Upper lobe of left lung (tissue), 4 donors: ENCODE measurements at regions not wholly inside any gene's neighbourhood (a gene's known extent, or its start where the extent isn't known, plus 50 kb on each side); places are given as distances from the start of the nearest gene placed in this dataset.

ENCODE experiments used
- CTCF ChIP-seq, 6 experiments: fragments of 450-650 bp in 4 of 6; fragments of 200-600 bp in 2 of 6; sonication (generic) in 2 of 6; IDR thresholded peaks; one replicate each; pipeline ENCODE4 v1.5.1; 2016 to 2019; ENCODE audit warnings: antibody characterized with exemption in 6 of 6
- POLR2A ChIP-seq, 4 donors: fragments of 450-650 bp; IDR thresholded peaks; one replicate each; pipeline ENCODE4 v1.5.1; 2016 to 2017; ENCODE audit warnings: antibody characterized with exemption in 4 of 4, mild to moderate bottlenecking in 2 of 4

DNA sequence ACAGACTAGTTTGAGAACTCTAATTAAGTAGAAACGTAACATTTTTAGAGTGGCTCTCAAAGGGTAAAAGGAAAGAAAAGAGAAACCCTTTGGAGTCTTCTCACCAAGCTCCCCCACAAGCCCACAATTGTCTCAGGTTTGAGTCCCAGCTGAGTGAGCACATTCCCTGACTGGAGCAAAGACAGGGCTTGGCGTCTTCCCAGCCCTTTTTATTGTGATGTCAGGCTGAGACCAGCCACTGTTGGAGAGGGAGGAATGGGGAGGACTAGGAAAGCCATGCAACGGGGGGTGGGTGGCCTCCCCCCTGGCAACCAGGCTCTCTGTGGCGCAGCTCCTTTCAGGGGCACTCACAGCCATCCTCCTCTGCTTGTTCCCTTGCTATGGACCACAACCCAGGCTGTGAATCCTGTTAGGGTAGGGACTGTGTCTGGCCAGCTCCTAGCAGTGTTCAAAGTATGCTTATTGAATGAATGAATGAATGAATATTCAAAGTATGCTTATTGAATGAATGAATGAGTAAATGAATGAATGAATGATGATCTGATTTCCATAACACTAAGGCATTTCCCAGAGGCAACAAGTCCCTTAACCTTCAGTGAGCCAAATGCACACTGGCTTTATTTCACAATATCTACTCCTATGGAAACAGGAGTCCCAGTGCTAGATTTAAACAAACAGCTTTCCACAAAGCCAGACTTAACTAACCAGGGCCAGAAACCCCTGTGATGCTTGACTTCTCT lies 413.3 kb downstream of the MID1IP1 start:
- TF ChIP-seq CTCF (IDR thresholded peaks at IDR 0.05) (no peak), POLR2A (IDR thresholded peaks at IDR 0.05) (no peak)
